NB4 (cell line): ENCODE measurements at regions not wholly inside any gene's neighbourhood (a gene's known extent, or its start where the extent isn't known, plus 50 kb on each side); places are given as distances from the start of the nearest gene placed in this dataset.

Experiments
- DNase-seq: peaks from one replicate; pipeline ENCODE4 v3.0.0; 2010; ENCODE audit warnings: low read depth
- H3K4me3 ChIP-seq: one replicate; pipeline ENCODE4 v1.5.1; 2011; ENCODE audit warnings: mild to moderate bottlenecking, low read depth, low read length, moderate library complexity
- CTCF ChIP-seq: IDR thresholded peaks from one replicate; pipeline ENCODE4 v1.5.1; 2012; ENCODE audit warnings: low read depth, low read length
- MAX ChIP-seq: IDR thresholded peaks from 2 replicates; pipeline ENCODE4 v1.6.1; 2011; ENCODE audit warnings: low read depth, low read length
- MYC ChIP-seq: IDR thresholded peaks from 2 replicates; pipeline ENCODE4 v1.6.1; 2011; ENCODE audit warnings: low read depth, low read length
- POLR2A ChIP-seq: IDR thresholded peaks from 2 replicates; pipeline ENCODE4 v1.6.1; 2011; ENCODE audit warnings: mild to moderate bottlenecking; ENCODE audit not compliant: insufficient read length; ENCODE audit errors: extremely low read depth

- H3K4me3 ChIP-seq = no peak overlapping the region
- DNase-seq = peak; percentile 64
- TF ChIP-seq POLR2A (no peak), CTCF (no peak), MAX (no peak), MYC (no peak)
These were observed 528.6 kb upstream of the JARID2 start for GRCh38 chr6:14717307-14717706.

- TF ChIP-seq POLR2A (no peak), MYC (no peak), CTCF (no peak), MAX (no peak)
- DNase-seq = no peak
- no peak overlapping the region for H3K4me3 ChIP-seq
These were observed 527.0 kb upstream of the JARID2 start for GRCh38 chr6:14718861-14719260.

- no peak for DNase-seq
- TF ChIP-seq CTCF = no peak
- no peak for TF ChIP-seq POLR2A
- no peak for TF ChIP-seq MAX
- no peak for TF ChIP-seq MYC
- H3K4me3 ChIP-seq = no peak overlapping the region
These were observed 526.6 kb upstream of the JARID2 start for GRCh38 chr6:14719270-14719669.

GRCh38 chr6:14720411-14721102 is 525.3 kb upstream of the JARID2 start:
- H3K4me3 ChIP-seq = no peak overlapping the region
- DNase-seq = peak; percentile 47
- TF ChIP-seq CTCF (no peak), MAX (no peak), MYC (no peak), POLR2A (no peak)

GRCh38 chr6:14721103-14721758 is 524.6 kb upstream of the JARID2 start:
- peak; percentile 94 for DNase-seq
- peak; percentile 26; the same call in 1 of the 2 replicates for TF ChIP-seq MAX
- no peak for TF ChIP-seq CTCF
- no peak for TF ChIP-seq POLR2A
- TF ChIP-seq MYC = peak; percentile 51; the same call in 1 of the 2 replicates
- no peak overlapping the region for H3K4me3 ChIP-seq
